GM11168 (cell line): ENCODE measurements at regions not wholly inside any gene's neighbourhood (a gene's known extent, or its start where the extent isn't known, plus 50 kb on each side); places are given as distances from the start of the nearest gene placed in this dataset.

Experiments used
- in situ Hi-C: fragments of 300-500 bp; cut with MboI; formaldehyde crosslinking; loops from one replicate; pipeline ENCODE4 v1.12.0; 2022; ENCODE audit warnings: low sequenced_read_pairs; ENCODE audit not compliant: unreplicated experiment

DNA sequence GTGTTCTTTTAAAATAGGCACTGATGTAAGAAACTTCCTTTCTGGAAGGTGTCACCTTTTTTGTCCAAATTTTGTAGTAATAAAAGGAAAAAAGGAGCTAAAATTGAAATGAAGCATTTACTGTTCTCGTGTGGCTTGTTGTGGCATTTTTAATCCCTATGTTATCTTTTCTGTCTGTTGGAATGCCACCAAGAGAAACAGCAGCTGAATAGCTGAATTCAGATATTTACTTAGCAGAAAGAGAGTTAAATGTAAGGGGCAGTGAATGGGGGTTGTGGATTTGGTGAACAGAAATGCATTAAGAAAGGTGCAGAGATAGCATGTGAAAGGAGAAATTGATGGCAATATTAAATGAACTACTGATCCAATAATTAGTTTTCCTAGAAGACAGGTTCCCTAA is 573.6 kb upstream of the EPHA7 start:
- in situ Hi-C loops = no loop called here

DNA sequence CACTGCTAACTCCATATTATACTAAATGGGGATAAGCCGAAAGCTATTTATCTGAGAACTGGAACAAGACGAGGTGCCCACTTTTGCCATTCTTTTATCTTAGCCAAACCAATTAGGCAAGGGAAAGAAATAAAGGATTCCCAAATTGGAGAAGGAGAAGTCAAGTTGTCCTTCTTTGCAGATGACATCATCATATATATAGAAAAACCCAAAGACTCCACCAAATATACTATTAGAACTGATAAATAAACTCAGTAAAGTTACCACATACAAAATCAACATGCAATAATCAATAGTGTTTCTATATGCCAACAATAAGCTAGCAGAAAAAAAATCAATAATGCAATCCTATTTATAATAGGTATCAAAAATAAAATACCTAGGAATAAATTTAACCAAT is 570.3 kb upstream of the EPHA7 start:
- in situ Hi-C loops = no loop called here

DNA sequence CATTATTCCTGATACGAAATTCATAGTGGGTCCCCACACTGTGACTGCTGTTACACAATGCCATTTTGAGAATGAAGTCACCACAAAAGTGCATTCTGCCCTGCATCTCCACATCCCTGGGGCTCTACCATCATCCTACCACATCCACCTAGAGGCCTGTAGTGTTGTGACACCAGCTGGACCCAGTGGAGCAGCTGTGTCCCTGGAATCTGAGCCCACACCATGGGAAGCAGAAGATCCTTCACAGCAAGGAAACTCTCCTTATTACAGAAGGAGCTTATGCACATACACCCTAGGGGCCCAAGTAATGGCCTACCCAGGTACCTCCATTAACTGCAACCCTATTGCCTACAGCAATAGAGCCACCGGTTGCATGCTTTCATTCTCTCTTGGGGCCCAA is 566.6 kb upstream of the EPHA7 start:
- in situ Hi-C loops = no loop called here

DNA sequence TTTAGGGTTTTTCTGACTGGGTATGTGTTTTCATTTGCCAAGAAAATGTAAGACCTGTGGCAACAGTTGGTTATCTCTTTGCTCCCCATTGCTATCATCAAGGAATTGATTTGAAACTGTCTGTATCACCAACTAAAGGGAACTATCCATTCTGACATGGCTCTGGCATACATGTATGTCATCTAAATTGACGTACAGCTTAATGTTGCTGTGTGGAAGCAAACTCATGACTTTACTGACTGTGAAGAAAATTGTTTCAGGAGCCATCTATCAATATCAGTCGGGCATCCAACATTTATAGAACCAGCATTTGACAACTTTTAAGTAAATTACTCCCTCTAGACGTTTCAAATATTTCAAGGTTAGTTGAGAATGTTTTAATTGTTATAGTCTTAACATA is 555.8 kb upstream of the EPHA7 start:
- in situ Hi-C loops = no loop called here

DNA sequence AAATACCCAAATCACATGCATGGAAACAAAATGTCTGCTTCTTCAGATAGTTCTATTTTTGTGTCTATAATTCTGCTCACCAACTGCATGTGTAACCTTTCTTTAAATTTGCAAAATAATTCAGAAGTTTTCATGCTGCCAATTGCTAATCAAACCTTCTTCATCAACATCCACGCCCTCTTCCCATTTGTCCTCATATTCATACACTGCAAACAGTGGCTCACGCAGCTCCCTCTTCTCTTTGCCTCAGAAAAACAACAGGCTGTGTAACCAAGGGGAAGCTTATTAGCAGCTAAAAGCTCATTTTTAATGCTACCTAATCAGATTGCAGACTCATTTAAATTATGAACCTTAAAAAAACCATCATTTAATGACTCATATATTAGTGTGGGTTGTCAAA is 555.0 kb upstream of the EPHA7 start:
- in situ Hi-C loops = no loop called here

DNA sequence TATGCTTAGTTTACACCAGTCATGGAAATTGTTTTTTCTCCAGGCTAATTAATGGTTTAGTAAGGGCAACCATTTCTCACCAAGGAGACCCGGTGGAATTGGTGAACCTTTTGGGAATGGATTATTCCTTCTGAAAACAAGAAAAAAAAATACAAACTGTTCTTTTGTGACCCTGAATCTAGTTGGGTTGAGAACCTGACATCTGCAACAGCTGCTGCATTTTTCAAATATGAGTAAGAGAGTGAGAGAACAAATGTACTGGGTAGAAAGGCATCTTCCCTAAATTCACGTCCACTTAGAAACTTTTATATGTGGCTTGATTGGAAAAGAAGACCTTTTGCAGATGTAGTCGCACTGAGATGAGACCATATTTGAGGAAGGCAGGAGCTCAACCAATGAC is 553.4 kb upstream of the EPHA7 start:
- in situ Hi-C loops = no loop called here

DNA sequence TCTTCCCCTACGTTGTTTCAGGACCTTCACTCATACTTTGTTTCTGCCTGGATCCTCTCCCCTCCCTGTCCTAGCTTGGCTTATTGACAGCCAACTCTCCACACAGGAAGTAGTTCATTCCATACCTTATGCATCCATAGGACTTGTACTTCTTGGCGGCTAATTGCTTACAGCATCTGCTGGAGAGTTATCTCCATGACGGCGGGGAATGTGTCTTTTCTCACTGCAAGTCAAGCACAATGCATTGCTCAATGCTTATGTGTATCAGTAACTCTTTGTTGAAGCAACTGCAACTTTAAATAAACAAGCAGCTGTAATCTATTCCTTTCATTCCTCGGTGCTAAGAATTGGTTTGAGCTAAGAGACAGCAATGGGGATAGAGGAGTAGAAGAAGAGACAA is 551.3 kb upstream of the EPHA7 start:
- in situ Hi-C loops = no loop called here

DNA sequence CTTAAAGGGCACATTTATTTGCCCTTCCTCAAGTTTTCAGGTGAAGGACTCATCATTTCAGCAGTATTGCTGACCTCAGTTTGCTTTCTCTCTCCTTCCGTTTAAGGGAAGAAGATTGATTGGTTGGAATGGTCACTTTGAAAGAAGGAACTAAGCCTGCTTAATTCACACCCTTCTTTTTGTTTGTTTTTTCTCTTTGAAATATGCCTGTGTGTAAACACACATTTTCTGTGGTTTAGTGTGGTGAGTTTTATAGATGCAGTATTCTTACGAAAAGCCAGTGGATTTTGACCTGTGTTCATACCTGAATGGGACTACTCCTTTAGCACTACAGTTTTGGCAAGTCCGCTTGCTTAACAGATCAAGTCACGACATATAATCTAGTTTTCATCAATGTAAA is 548.8 kb upstream of the EPHA7 start:
- in situ Hi-C loops = no loop called here

DNA sequence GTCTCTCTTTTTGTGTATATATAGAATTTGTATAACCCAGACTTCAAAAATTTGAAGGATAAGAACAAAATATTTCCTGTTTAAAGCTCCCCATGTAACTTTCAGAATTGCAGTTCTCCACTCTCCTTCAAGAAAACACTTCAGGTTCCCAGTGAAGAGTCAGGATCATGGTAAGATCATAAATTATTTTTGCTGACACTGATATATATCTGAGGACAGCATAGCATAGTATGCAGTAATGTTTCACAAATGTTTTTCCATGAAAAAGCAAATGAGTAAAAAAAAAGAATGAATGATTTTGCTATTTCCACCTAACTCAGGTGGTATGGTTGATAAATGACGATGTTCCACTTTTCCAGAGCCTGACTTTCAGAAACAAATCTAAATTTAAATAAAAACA is 545.6 kb upstream of the EPHA7 start:
- in situ Hi-C loops = no loop called here

DNA sequence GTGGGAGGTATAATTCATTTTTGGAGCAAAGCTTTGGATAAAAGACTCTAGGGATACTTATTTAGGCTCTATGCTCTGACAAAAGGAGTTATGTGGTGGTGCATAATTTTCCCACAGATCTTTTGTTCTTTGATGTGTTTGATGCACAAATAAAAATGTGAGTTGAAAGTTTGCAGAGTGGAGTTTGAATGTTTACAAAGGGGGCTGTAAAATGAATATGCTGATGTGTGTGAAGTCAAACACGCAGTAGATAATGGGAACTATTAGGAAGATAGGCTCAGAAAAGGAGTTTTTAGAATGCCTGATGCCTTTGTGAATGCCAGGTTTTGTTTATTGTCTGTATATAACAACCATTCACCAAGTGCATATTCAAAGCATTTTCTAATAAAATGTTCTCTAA is 545.0 kb upstream of the EPHA7 start:
- in situ Hi-C loops = no loop called here

DNA sequence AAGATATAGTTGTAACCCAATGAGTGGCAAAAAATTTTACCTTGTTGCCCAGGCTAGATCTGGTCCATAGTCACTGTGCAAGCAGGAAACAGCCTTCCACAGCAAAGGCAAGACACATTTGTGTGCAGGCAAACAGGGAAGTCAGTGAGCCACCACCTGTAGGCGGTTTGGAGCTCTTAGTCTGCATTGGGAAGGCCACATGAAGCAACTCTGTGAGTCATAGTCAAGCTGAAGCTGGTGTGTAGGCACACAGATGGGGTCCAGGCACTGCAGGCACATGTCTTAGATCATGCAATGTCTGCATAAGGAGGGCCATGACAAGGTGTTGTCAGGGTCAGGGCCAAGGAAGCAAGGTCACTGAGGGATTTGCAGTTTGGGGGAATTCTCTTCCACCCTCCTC is 543.2 kb upstream of the EPHA7 start:
- in situ Hi-C loops = no loop called here

DNA sequence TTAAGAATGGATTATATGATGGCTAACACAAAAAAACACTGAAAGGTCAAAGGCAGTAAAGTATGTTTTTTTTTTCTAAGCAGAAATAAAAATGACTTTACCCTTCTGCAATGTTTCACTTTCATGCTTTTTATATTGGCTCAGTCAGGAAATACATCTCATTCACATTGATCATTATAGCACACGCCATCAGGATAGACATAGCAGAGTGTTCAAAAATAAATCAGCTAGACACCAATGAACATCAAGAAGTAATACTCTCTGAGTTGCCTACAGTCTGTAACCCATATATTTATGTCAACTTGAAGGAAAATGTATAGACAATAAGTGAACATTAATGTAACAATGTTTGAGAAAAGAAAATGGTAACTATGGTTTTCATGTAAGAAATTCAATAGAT is 535.2 kb upstream of the EPHA7 start:
- in situ Hi-C loops = no loop called here

DNA sequence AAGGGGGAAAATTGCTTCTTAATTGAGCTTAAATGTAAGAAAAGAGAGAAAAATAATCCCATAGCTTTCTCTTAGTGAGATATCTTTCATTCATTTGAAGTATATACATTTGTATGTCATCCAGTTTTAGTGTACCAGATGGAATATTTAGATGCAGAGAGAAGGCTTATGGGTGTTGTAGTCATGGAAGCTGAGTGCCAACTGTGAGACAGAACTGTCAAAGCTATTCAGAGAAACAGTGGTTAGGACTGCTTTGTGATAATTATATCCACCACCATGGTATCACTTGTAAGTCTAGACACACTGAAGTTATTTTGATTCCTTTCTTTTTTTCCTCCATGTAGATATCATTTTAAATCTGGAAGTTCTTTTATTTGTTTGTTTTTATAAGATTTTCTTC is 524.3 kb upstream of the EPHA7 start:
- in situ Hi-C loops = no loop called here

DNA sequence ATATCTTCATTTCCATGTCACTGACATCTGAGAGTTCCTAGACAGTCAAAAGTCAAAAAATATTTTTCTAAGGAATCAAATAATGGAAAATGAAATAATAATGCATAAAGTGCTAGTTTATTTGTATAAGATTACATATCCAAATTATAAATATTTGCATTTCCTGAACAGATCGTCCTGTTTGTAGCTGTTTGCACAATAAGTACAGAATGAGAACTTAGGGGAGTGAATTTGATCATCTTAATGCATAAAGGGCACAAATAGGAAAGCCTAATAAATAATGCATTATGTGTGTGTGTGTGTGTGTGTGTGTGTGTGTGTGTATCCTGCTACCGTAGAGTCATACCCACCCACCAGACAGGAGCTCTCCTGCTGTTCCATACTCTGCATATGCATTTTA is 521.0 kb upstream of the EPHA7 start:
- in situ Hi-C loops = no loop called here

DNA sequence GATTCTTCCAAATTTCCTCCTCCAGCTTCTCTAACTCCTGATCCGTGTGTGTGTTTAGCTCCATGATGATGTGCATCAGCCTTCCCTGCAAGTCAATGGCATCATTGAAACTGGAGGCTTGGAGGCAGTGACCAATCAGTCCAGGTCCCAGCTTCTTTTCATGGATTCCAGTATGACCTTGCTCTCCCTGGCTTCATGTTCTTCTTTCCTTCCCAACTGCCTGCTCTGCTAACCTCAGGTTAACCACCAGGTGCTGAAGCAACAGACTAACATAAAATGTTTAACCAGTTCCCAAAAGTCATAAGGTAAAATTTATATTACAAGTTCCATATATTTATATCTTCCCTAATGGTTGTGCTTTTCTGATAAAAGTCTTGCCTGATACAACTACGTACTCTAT is 512.8 kb upstream of the EPHA7 start:
- in situ Hi-C loops = no loop called here

DNA sequence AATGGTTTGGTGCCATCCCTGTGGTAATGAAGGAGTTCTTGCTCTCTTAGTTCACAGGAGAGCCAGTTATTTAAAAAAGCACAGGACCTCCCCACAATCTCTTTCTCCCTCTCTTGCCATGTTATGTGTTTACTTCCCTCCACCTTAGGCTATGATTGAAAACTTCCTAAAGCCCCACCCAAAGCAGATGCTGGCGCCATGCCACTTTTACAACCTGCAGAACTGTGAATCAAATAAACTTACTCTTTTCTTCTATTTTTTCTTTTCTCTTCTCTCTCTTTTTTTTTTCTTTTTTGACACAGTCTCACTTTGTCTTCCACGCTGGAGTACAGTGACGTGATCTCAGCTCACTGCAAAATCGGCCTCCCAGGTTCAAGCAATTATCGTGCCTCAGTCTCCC is 508.4 kb upstream of the EPHA7 start:
- in situ Hi-C loops = no loop called here

DNA sequence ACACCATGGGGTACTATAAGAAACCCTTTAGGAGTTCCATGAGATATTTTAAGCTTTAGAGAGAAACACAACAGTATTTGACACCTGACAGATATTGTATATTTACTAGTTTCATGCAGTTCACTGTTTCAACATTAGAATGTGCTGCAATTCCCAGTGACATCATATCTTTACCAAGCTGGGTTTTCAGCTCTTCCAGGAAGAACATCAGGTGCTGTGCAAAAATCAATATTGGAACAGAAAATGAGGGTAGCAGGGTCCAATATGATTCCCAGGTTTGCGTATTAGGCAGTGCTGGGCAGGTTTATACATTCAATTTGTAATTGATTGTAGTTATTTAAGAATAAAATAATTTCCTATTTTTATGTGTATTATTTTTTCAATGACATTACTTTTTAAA is 500.0 kb upstream of the EPHA7 start:
- in situ Hi-C loops = no loop called here

DNA sequence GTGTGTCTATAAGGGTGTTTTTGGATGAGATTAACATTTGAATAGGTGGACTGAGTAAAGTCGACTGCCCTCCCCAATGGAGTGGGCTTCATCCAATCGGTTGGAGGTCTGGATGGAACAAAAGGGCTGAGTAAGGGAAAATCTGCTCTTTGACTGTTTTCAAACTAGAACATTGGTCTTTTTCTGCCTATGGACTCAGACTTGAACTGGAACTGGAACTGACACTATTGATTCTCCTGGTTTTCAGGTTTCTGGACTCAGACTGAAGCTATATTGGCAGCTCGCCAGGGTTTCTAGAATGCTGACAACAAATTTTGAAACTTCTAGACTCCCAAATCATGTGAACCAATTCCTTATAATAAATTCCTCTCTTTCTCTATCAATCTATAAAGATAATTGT is 498.9 kb upstream of the EPHA7 start:
- in situ Hi-C loops = no loop called here

DNA sequence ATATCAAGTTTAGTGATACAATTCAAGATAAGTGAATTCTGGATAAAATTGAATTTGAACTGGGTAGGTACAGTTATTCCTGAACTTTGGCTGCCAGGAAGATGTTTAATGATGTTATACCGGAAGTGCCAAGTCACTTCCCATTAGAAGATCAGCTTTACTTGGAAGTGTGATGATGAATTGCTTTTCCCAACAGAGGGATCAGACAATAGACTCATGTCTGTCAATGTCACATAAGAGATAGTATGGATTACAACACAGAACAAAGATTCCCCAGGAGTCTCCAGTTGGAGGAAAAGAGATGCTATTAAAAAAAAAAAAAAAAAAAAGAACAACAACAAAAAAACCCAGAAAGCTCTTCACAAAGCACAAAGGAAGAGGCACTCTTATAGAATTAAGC is 497.9 kb upstream of the EPHA7 start:
- in situ Hi-C loops = no loop called here

DNA sequence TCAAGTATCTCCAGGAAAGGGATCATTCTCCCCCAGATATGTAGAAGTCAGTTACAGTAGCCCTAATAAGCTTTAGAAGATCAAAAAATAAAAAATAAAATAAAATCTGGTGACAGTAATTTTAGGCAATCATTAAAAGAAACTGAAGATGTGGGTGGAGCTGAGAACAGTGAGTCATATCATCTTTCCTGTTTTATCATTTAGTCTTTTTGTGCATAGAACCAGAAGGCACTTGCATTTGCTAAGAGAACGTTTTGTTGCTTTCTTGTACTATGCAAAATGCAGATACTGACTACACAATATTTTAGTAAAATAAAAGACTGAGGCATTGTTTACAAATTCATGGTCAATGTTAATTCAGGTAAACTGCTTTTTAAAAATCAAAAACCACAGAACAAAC is 497.4 kb upstream of the EPHA7 start:
- in situ Hi-C loops = no loop called here

DNA sequence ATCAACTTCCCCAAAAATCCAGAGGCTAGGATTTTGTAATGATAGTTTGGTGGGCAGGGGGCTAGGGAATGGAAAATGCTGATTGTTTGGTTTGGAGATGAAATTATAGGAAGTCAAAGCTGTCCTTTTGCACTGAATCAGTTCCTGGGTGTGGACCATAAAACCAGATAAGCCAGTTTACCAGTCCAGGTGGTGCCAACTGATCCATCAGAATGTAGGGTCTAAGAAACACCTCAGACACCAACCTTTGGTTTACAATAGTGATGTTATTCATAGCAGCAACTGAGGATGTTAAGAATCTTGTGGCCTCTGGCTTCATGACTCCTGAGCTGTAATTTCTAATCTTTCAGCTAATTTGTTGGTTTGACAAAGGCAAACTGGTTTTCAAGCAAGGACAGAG is 496.6 kb upstream of the EPHA7 start:
- in situ Hi-C loops = no loop called here

DNA sequence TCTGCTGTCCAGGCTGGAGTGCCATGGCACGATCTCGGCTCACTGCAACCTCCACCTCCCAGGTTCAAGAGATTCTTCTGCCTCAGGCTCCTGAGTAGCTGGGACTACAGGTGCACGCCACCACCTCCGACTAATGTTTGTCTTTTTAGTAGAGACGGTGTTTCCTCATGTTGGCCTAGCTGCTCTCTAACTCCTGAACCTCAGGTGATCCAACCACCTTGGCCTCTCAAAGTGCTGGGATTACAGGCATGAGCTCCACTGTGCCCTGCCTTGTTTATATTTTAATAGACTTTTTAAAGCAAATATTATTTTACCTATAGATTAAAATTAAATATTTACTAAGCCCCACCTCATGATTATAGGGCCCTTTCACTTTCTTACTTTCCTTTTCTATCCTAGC is 483.2 kb upstream of the EPHA7 start:
- in situ Hi-C loops = no loop called here

DNA sequence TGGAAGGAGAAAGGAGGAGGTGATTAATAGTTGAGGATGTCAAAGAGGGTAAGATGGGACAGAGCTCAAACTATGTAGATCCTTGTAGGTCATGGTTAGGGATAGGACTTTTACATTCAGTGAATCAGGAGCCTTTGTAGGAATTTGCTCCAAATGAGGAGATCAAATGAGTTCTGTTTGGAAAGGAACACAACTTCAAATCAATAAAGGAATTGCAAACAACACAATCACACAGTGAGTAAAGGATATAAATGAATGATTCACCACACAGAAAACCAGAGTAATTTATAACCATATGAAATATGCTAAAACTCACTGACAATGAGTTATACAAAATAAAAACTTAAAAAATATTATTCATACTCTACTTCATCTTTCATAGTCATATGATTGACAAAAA is 480.8 kb upstream of the EPHA7 start:
- in situ Hi-C loops = no loop called here

DNA sequence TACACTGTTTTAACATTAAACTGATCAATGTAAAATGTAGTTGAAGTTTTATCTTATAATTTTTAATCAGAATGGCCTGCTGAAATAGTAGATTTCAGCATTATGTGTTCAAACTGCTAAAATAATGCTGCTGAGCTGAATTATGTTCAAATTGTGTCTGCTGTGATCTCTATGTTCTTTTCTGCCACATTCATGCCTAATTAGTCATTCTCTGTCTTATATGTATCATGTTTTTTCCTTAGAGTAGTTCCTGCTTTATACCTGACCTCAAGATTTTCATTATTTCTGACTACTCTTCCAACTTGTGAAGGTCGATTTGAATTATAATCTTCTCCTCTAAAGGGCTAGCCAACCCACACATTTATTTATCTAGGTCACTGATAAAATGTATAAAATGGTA is 476.7 kb upstream of the EPHA7 start:
- in situ Hi-C loops = no loop called here
